GM12878 (cell line): ENCODE measurements at regions not wholly inside any gene's neighbourhood (a gene's known extent, or its start where the extent isn't known, plus 50 kb on each side); places are given as distances from the start of the nearest gene placed in this dataset.
A peak's percentile ranks its signal among the peaks of the same experiment; 100 is the strongest.

ENCODE experiments used
- BCL11A ChIP-seq: IDR thresholded peaks from 2 replicates; pipeline ENCODE4 v1.6.1; 2011; ENCODE audit warnings: low read depth, low read length
- CBX5 ChIP-seq: sonication (generic); IDR thresholded peaks from 2 replicates; pipeline ENCODE4 v1.6.1; 2016; ENCODE audit warnings: low read depth, moderate library complexity, mild to moderate bottlenecking, inconsistent platforms
- E4F1 ChIP-seq: fragments of 450-650 bp; IDR thresholded peaks from 2 replicates; pipeline ENCODE4 v1.6.1; 2018; ENCODE audit warnings: borderline replicate concordance, mild to moderate bottlenecking; ENCODE audit not compliant: partially characterized antibody
- ETV6 ChIP-seq, 2 experiments: fragments of 450-650 bp in 1 of 2; IDR thresholded peaks in 1 of 2; conservative IDR thresholded peaks in 1 of 2; 2 replicates each; pipeline ENCODE4 v1.6.1; 2014; ENCODE audit warnings: antibody characterized with exemption in 1 of 2, borderline replicate concordance in 1 of 2, low read depth in 1 of 2, mild to moderate bottlenecking in 1 of 2, moderate library complexity in 1 of 2
- IRF5 ChIP-seq: fragments of 450-650 bp; IDR thresholded peaks from 2 replicates; pipeline ENCODE4 v1.6.1; 2017; ENCODE audit warnings: borderline replicate concordance
- KDM1A ChIP-seq: fragments of 200-600 bp; sonication (generic); IDR thresholded peaks from 2 replicates; pipeline ENCODE4 v1.6.1; 2016; ENCODE audit warnings: borderline replicate concordance
- PKNOX1 ChIP-seq: fragments of 450-650 bp; IDR thresholded peaks from 2 replicates; pipeline ENCODE4 v1.6.1; 2016; ENCODE audit warnings: mild to moderate bottlenecking
- RBBP5 ChIP-seq: fragments of 200-600 bp; sonication (generic); conservative IDR thresholded peaks from 2 replicates; pipeline ENCODE4 v1.6.1; 2016
- REST ChIP-seq: IDR thresholded peaks from 2 replicates; pipeline ENCODE4 v1.6.1; 2012; ENCODE audit warnings: mild to moderate bottlenecking, low read depth, low read length
- SMAD1 ChIP-seq: fragments of 450-650 bp; IDR thresholded peaks from 2 replicates; pipeline ENCODE4 v1.6.1; 2018; ENCODE audit warnings: mild to moderate bottlenecking, low read depth; ENCODE audit not compliant: partially characterized antibody
- SP1 ChIP-seq: IDR thresholded peaks from one replicate; pipeline ENCODE4 v1.6.1; 2011; ENCODE audit warnings: low read depth, low read length
- STAT1 ChIP-seq: fragments of 450-650 bp; conservative IDR thresholded peaks from 2 replicates; pipeline ENCODE4 v1.6.1; 2014; ENCODE audit warnings: antibody characterized with exemption, mild to moderate bottlenecking
- ZBED1 ChIP-seq: IDR thresholded peaks from 2 replicates; pipeline ENCODE4 v1.6.1; 2016; ENCODE audit warnings: borderline replicate concordance
- ZNF217 ChIP-seq: fragments of 450-650 bp; IDR thresholded peaks from 2 replicates; pipeline ENCODE4 v1.6.1; 2017; ENCODE audit warnings: antibody characterized with exemption, mild to moderate bottlenecking
- ZNF274 ChIP-seq: IDR thresholded peaks from one replicate; pipeline ENCODE4 v1.8.0; 2011; ENCODE audit not compliant: insufficient read length, insufficient read depth
- ZNF592 ChIP-seq: fragments of 450-650 bp; IDR thresholded peaks from 2 replicates; pipeline ENCODE4 v1.6.1; 2017; ENCODE audit warnings: mild to moderate bottlenecking, moderate library complexity

- TF ChIP-seq ZNF592 (peak; percentile 79; the same call in 1 of the 2 replicates), IRF5 (no peak), BCL11A (peak; percentile 95), ZBED1 (peak; percentile 84; the same call in 1 of the 2 replicates), ZNF217 (no peak), SMAD1 (peak; percentile 21), REST (no peak), E4F1 (no peak), ETV6 (conservative IDR thresholded peaks at IDR 0.05 in 1 of 2, IDR thresholded peaks at IDR 0.05 in 1 of 2; ENCODE audit: borderline replicate concordance in 1 of 2, low read depth in 1 of 2) (0 out of 4 replicates have a peak, but pooled peaks of 1 of the 2 experiments have one; percentile 59), STAT1 (no peak), KDM1A (no peak), RBBP5 (no peak), SP1 (peak; percentile 36), CBX5 (no peak), ZNF274 (no peak), PKNOX1 (peak; percentile 96)
Observed at GRCh38 chr2:8488001-8488738, 193.7 kb upstream of the ID2 start (continued).
